ENCODE measurements at regions not wholly inside any gene's neighbourhood (a gene's known extent, or its start where the extent isn't known, plus 50 kb on each side); places are given as distances from the start of the nearest gene placed in this dataset.

GRCh38 chr12:90331821-90332220 lies 623.2 kb downstream of the CCER1 start:
- no peak for ATAC-seq
- H3K4me1 ChIP-seq (ENCODE audit: low read depth) = no peaks in the 10 kb centered on the region
- TF ChIP-seq, protein P1, sequence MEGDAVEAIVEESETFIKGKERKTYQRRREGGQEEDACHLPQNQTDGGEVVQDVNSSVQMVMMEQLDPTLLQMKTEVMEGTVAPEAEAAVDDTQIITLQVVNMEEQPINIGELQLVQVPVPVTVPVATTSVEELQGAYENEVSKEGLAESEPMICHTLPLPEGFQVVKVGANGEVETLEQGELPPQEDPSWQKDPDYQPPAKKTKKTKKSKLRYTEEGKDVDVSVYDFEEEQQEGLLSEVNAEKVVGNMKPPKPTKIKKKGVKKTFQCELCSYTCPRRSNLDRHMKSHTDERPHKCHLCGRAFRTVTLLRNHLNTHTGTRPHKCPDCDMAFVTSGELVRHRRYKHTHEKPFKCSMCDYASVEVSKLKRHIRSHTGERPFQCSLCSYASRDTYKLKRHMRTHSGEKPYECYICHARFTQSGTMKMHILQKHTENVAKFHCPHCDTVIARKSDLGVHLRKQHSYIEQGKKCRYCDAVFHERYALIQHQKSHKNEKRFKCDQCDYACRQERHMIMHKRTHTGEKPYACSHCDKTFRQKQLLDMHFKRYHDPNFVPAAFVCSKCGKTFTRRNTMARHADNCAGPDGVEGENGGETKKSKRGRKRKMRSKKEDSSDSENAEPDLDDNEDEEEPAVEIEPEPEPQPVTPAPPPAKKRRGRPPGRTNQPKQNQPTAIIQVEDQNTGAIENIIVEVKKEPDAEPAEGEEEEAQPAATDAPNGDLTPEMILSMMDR (IDR thresholded peaks at IDR 0.05) = no peak
- H3K4me3 ChIP-seq = no peak overlapping the region
- no peaks in the 10 kb centered on the region for H3K36me3 ChIP-seq (ENCODE audit: low read depth)
- DNase-seq = no peak
- H3K9me3 ChIP-seq = no peaks in the 10 kb centered on the region
- intact Hi-C loops (cut with DNase I, micrococcal nuclease) = no loop called here

- TF ChIP-seq, protein P1 (IDR thresholded peaks at IDR 0.05) = no peak
- Histone ChIP-seq H3K4me3 (no peak overlapping the region), H3K4me1 (ENCODE audit: low read depth) (no peaks in the 10 kb centered on the region), H3K9me3 (no peaks in the 10 kb centered on the region), H3K36me3 (ENCODE audit: low read depth) (no peaks in the 10 kb centered on the region)
- DNase-seq (no peak), ATAC-seq (no peak)
- intact Hi-C loops (cut with DNase I, micrococcal nuclease) = no loop called here
These were observed 622.6 kb upstream of the ATP2B1 start for GRCh38 chr12:90331262-90331661.

- DNase-seq (no peak), ATAC-seq (peak; percentile 60)
These were observed 619.4 kb upstream of the ATP2B1 start for GRCh38 chr12:90327793-90328743.

GRCh38 chr12:90323217-90323616 lies 614.6 kb upstream of the ATP2B1 start:
- intact Hi-C loops (cut with DNase I, micrococcal nuclease) = no loop called here
- Histone ChIP-seq H3K36me3 (ENCODE audit: low read depth) (no peaks in the 10 kb centered on the region), H3K4me3 (no peak overlapping the region), H3K4me1 (ENCODE audit: low read depth) (no peaks in the 10 kb centered on the region), H3K9me3 (no peaks in the 10 kb centered on the region)
- DNase-seq (no peak), ATAC-seq (no peak)
- TF ChIP-seq, protein P1 (IDR thresholded peaks at IDR 0.05) = no peak

More at GRCh38 chr12:90327793-90328743, 619.4 kb upstream of the ATP2B1 start:
- no peaks in the 10 kb centered on the region for H3K36me3 ChIP-seq (ENCODE audit: low read depth)
- TF ChIP-seq, protein P1 (IDR thresholded peaks at IDR 0.05) = no peak
- H3K9me3 ChIP-seq = no peaks in the 10 kb centered on the region
- no peaks in the 10 kb centered on the region for H3K4me1 ChIP-seq (ENCODE audit: low read depth)
- no peak overlapping the region for H3K4me3 ChIP-seq
- intact Hi-C loops (cut with DNase I, micrococcal nuclease) = no loop called here

GRCh38 chr12:90322006-90322405 lies 613.4 kb upstream of the ATP2B1 start:
- Histone ChIP-seq H3K9me3 (no peaks in the 10 kb centered on the region), H3K36me3 (ENCODE audit: low read depth) (no peaks in the 10 kb centered on the region), H3K4me1 (ENCODE audit: low read depth) (no peaks in the 10 kb centered on the region), H3K4me3 (no peak overlapping the region)
- TF ChIP-seq, protein P1 (IDR thresholded peaks at IDR 0.05) = no peak
- intact Hi-C loops (cut with DNase I, micrococcal nuclease) = no loop called here
- DNase-seq = no peak
- no peak for ATAC-seq

Measured in mucosa of descending colon (tissue), 3 donors.